ENCODE measurements at regions not wholly inside any gene's neighbourhood (a gene's known extent, or its start where the extent isn't known, plus 50 kb on each side); places are given as distances from the start of the nearest gene placed in this dataset.

- TF ChIP-seq YY1 (IDR thresholded peaks at IDR 0.05; ENCODE audit: extremely low read depth, insufficient replicate concordance, low read depth, low read length) (no peak), POLR2AphosphoS5 (IDR thresholded peaks at IDR 0.05; ENCODE audit: low read depth, low read length) (no peak), EZH2phosphoT487 (IDR thresholded peaks at IDR 0.05; ENCODE audit: borderline replicate concordance) (no peak), EGR1 (IDR thresholded peaks at IDR 0.05; ENCODE audit: low read depth) (no peak), POLR2A (IDR thresholded peaks at IDR 0.05; ENCODE audit: borderline replicate concordance, extremely low read depth, insufficient read depth, insufficient read length) (no peak), CTCF (IDR thresholded peaks at IDR 0.05 in 2 of 3, conservative IDR thresholded peaks at IDR 0.05 in 1 of 3; ENCODE audit: borderline replicate concordance in 1 of 3, insufficient read depth in 1 of 3, low read depth in 2 of 3, low read length in 2 of 3) (no peak), CEBPB (IDR thresholded peaks at IDR 0.05; ENCODE audit: low read depth) (no peak), TCF7L2 (IDR thresholded peaks at IDR 0.05; ENCODE audit: borderline replicate concordance, extremely low read depth, insufficient read depth, insufficient read length) (no peak), CBX3 (IDR thresholded peaks at IDR 0.05; ENCODE audit: low read depth) (no peak), REST (IDR thresholded peaks at IDR 0.05; ENCODE audit: low read depth) (no peak), JUND (IDR thresholded peaks at IDR 0.05) (no peak), EZH2 (IDR thresholded peaks at IDR 0.05) (no peak), SP1 (IDR thresholded peaks at IDR 0.05; ENCODE audit: low read depth) (no peak), ZFX (IDR thresholded peaks at IDR 0.05) (no peak), ELF1 (IDR thresholded peaks at IDR 0.05; ENCODE audit: borderline replicate concordance, low read depth) (no peak), ZNF274 (IDR thresholded peaks at IDR 0.05; ENCODE audit: low read depth, low read length) (no peak), SRF (IDR thresholded peaks at IDR 0.05; ENCODE audit: low read depth) (no peak)
- intact Hi-C loops (cut with micrococcal nuclease) = no loop called here
- H3K79me2 ChIP-seq (ENCODE audit: insufficient read depth, low read length) = no peaks in the 10 kb centered on the region
- no peak overlapping the region for H3K27ac ChIP-seq (ENCODE audit: low read depth, low read length)
- H3K4me1 ChIP-seq (ENCODE audit: control insufficient read depth in 1 of 2, insufficient read depth in 2 of 2, low read length in 2 of 2) = no peaks in the 10 kb centered on the region
- ChIA-PET POLR2A (no interaction called here), CTCF (no interaction called here), RAD21 (ENCODE audit: low non-redundant PET in 1 of 2, low total read pairs in 2 of 2, uncharacterized antibody in 2 of 2, unreplicated experiment in 2 of 2) (no interaction called here)
- no peak overlapping the region for H3K4me2 ChIP-seq (ENCODE audit: low read length)
- H3K27me3 ChIP-seq (ENCODE audit: insufficient read depth, low read length) = no peaks in the 10 kb centered on the region
- no peaks in the 10 kb centered on the region for H3K9me3 ChIP-seq (ENCODE audit: control insufficient read depth in 1 of 2, insufficient read depth in 1 of 2, low read depth in 1 of 2, low read length in 2 of 2)
- BruUV-seq (replicated peaks) = no TSS peak
- H3K36me3 ChIP-seq (ENCODE audit: control insufficient read depth in 1 of 2, insufficient read depth in 2 of 2, low read length in 2 of 2) = no peaks in the 10 kb centered on the region
- no peaks in the 10 kb centered on the region for H3K9me2 ChIP-seq (ENCODE audit: insufficient read depth)
- H2AFZ ChIP-seq (ENCODE audit: low read depth, low read length, poor library complexity, severe bottlenecking) = no peak overlapping the region
- no peak overlapping the region for H3K4me3 ChIP-seq (replicated peaks in 1 of 2; ENCODE audit: low read depth in 1 of 2, low read length in 2 of 2)
- no peak overlapping the region for H3K9ac ChIP-seq (ENCODE audit: low read length)
- no peaks in the 10 kb centered on the region for H4K20me1 ChIP-seq (ENCODE audit: insufficient read depth)
- ATAC-seq (no peak), DNase-seq (ENCODE audit: low read depth, low spot score) (no peak)
Observed at GRCh38 chr3:63070476-63070810, 195.2 kb upstream of the CADPS start.
